ENCODE measurements at regions not wholly inside any gene's neighbourhood (a gene's known extent, or its start where the extent isn't known, plus 50 kb on each side); places are given as distances from the start of the nearest gene placed in this dataset.

- Histone ChIP-seq H4K20me1 (ENCODE audit: insufficient read depth, low read length) (no peaks in the 10 kb centered on the region), H3K79me2 (ENCODE audit: low read length) (no peaks in the 10 kb centered on the region), H3K4me3 (ENCODE audit: low read length) (no peak overlapping the region), H3K27me3 (replicated peaks; ENCODE audit: insufficient read depth, low read length) (no peaks in the 10 kb centered on the region), H3K4me2 (ENCODE audit: low read depth, low read length) (no peak overlapping the region), H3K27ac (ENCODE audit: low read length) (no peak overlapping the region), H3K4me1 (ENCODE audit: low read length) (no peaks in the 10 kb centered on the region), H2AFZ (ENCODE audit: low read length) (no peak overlapping the region), H3K9me2 (replicated peaks; ENCODE audit: insufficient read depth, low read length) (no peaks in the 10 kb centered on the region), H3F3A (ENCODE audit: insufficient read depth, low read length) (no peaks in the 10 kb centered on the region), H3K9me3 (replicated peaks; ENCODE audit: insufficient read depth, low read length) (no peaks in the 10 kb centered on the region), H3K9ac (ENCODE audit: low read length) (no peak overlapping the region), H3K36me3 (replicated peaks; ENCODE audit: insufficient read depth, low read length) (no peaks in the 10 kb centered on the region)
- DNase-seq: no peak
- no peak for TF ChIP-seq EZH2 (optimal IDR thresholded peaks at IDR 0.05; ENCODE audit: low read depth, low read length)
Observed at GRCh38 chr6:90384720-90385119, 88.1 kb upstream of the BACH2 start.

GRCh38 chr6:90383196-90383822 is 86.7 kb upstream of the BACH2 start:
- H3K79me2 ChIP-seq (ENCODE audit: low read length): no peaks in the 10 kb centered on the region
- H3F3A ChIP-seq (ENCODE audit: insufficient read depth, low read length): no peaks in the 10 kb centered on the region
- no peak overlapping the region for H3K9ac ChIP-seq (ENCODE audit: low read length)
- no peak for TF ChIP-seq EZH2phosphoT487 (IDR thresholded peaks at IDR 0.05; ENCODE audit: low read length)
- TF ChIP-seq EZH2 (optimal IDR thresholded peaks at IDR 0.05; ENCODE audit: low read depth, low read length): no peak
- TF ChIP-seq, protein P1, sequence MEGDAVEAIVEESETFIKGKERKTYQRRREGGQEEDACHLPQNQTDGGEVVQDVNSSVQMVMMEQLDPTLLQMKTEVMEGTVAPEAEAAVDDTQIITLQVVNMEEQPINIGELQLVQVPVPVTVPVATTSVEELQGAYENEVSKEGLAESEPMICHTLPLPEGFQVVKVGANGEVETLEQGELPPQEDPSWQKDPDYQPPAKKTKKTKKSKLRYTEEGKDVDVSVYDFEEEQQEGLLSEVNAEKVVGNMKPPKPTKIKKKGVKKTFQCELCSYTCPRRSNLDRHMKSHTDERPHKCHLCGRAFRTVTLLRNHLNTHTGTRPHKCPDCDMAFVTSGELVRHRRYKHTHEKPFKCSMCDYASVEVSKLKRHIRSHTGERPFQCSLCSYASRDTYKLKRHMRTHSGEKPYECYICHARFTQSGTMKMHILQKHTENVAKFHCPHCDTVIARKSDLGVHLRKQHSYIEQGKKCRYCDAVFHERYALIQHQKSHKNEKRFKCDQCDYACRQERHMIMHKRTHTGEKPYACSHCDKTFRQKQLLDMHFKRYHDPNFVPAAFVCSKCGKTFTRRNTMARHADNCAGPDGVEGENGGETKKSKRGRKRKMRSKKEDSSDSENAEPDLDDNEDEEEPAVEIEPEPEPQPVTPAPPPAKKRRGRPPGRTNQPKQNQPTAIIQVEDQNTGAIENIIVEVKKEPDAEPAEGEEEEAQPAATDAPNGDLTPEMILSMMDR (IDR thresholded peaks at IDR 0.05; ENCODE audit: low read length): no peak
- no peak overlapping the region for H2AFZ ChIP-seq (ENCODE audit: low read length)
- H3K9me3 ChIP-seq (replicated peaks; ENCODE audit: insufficient read depth, low read length): no peaks in the 10 kb centered on the region
- no peak overlapping the region for H3K4me2 ChIP-seq (ENCODE audit: low read depth, low read length)
- H3K4me1 ChIP-seq (ENCODE audit: low read length): no peaks in the 10 kb centered on the region
- DNase-seq: no peak
- H3K27ac ChIP-seq (ENCODE audit: low read length): no peak overlapping the region
- H4K20me1 ChIP-seq (ENCODE audit: insufficient read depth, low read length): no peaks in the 10 kb centered on the region
- no peaks in the 10 kb centered on the region for H3K36me3 ChIP-seq (replicated peaks; ENCODE audit: insufficient read depth, low read length)
- no peaks in the 10 kb centered on the region for H3K9me2 ChIP-seq (replicated peaks; ENCODE audit: insufficient read depth, low read length)
- no peaks in the 10 kb centered on the region for H3K27me3 ChIP-seq (replicated peaks; ENCODE audit: insufficient read depth, low read length)
- no peak overlapping the region for H3K4me3 ChIP-seq (ENCODE audit: low read length)

DNA sequence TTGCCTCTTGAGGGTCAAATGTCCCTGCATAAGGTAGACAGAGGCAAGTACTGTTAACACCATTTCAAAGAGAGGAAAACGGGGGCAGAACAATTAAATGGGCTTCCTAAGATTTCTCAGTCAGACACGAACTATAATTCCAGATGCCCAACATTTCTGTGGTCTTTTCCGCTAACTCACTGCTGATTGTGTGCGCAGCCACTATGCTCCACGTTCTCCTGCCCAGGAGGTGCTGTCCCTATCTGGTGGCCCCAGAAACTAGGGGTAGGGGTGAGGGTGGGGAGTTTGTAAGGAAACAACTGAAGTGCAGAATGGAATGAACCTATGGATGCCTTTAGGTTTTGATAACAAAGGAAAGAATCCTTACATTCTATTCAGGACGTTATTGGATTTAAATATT is 86.1 kb upstream of the BACH2 start:
- H3K9me3 ChIP-seq (replicated peaks; ENCODE audit: insufficient read depth, low read length): no peaks in the 10 kb centered on the region
- H3K4me1 ChIP-seq (ENCODE audit: low read length): no peaks in the 10 kb centered on the region
- no peaks in the 10 kb centered on the region for H3F3A ChIP-seq (ENCODE audit: insufficient read depth, low read length)
- no peak overlapping the region for H3K4me2 ChIP-seq (ENCODE audit: low read depth, low read length)
- no peak overlapping the region for H3K4me3 ChIP-seq (ENCODE audit: low read length)
- H3K9ac ChIP-seq (ENCODE audit: low read length): no peak overlapping the region
- no peaks in the 10 kb centered on the region for H3K36me3 ChIP-seq (replicated peaks; ENCODE audit: insufficient read depth, low read length)
- H3K79me2 ChIP-seq (ENCODE audit: low read length): no peaks in the 10 kb centered on the region
- H3K27ac ChIP-seq (ENCODE audit: low read length): no peak overlapping the region
- no peaks in the 10 kb centered on the region for H4K20me1 ChIP-seq (ENCODE audit: insufficient read depth, low read length)
- TF ChIP-seq EZH2 (optimal IDR thresholded peaks at IDR 0.05; ENCODE audit: low read depth, low read length): no peak
- TF ChIP-seq EZH2phosphoT487 (IDR thresholded peaks at IDR 0.05; ENCODE audit: low read length): no peak
- TF ChIP-seq, protein P1 (IDR thresholded peaks at IDR 0.05; ENCODE audit: low read length): no peak
- H3K27me3 ChIP-seq (replicated peaks; ENCODE audit: insufficient read depth, low read length): no peaks in the 10 kb centered on the region
- DNase-seq: no peak
- H2AFZ ChIP-seq (ENCODE audit: low read length): no peak overlapping the region
- no peaks in the 10 kb centered on the region for H3K9me2 ChIP-seq (replicated peaks; ENCODE audit: insufficient read depth, low read length)

GRCh38 chr6:90375681-90376439 is 79.2 kb upstream of the BACH2 start:
- H3K27ac ChIP-seq (ENCODE audit: low read length): no peak overlapping the region
- no peaks in the 10 kb centered on the region for H3K36me3 ChIP-seq (replicated peaks; ENCODE audit: insufficient read depth, low read length)
- no peak for DNase-seq
- TF ChIP-seq, protein P1 (IDR thresholded peaks at IDR 0.05; ENCODE audit: low read length): no peak
- TF ChIP-seq EZH2phosphoT487 (IDR thresholded peaks at IDR 0.05; ENCODE audit: low read length): no peak
- TF ChIP-seq EZH2 (optimal IDR thresholded peaks at IDR 0.05; ENCODE audit: low read depth, low read length): no peak
- no peaks in the 10 kb centered on the region for H3K79me2 ChIP-seq (ENCODE audit: low read length)
- H3K4me3 ChIP-seq (ENCODE audit: low read length): no peak overlapping the region
- H2AFZ ChIP-seq (ENCODE audit: low read length): no peak overlapping the region
- no peak overlapping the region for H3K9ac ChIP-seq (ENCODE audit: low read length)
- H3K27me3 ChIP-seq (replicated peaks; ENCODE audit: insufficient read depth, low read length): no peaks in the 10 kb centered on the region
- H3K4me1 ChIP-seq (ENCODE audit: low read length): no peaks in the 10 kb centered on the region
- H3K9me2 ChIP-seq (replicated peaks; ENCODE audit: insufficient read depth, low read length): no peaks in the 10 kb centered on the region
- no peaks in the 10 kb centered on the region for H4K20me1 ChIP-seq (ENCODE audit: insufficient read depth, low read length)
- no peak overlapping the region for H3K4me2 ChIP-seq (ENCODE audit: low read depth, low read length)
- H3K9me3 ChIP-seq (replicated peaks; ENCODE audit: insufficient read depth, low read length): no peaks in the 10 kb centered on the region
- H3F3A ChIP-seq (ENCODE audit: insufficient read depth, low read length): no peaks in the 10 kb centered on the region

All from MM.1S (cell line).